ENCODE measurements at regions not wholly inside any gene's neighbourhood (a gene's known extent, or its start where the extent isn't known, plus 50 kb on each side); places are given as distances from the start of the nearest gene placed in this dataset.

GRCh38 chr6:141688916-141689315, 443.8 kb upstream of the GJE1 start:
- Histone ChIP-seq H2AFZ (ENCODE audit: low read length) (no peak overlapping the region), H3K4me1 (ENCODE audit: insufficient read depth, low read length, severe bottlenecking) (no peaks in the 10 kb centered on the region), H3K9ac (ENCODE audit: low read length) (no peak overlapping the region), H4K20me1 (ENCODE audit: insufficient read depth, low read length) (no peaks in the 10 kb centered on the region), H3K27me3 (ENCODE audit: insufficient read depth, low read length) (no peaks in the 10 kb centered on the region), H3K4me3 (ENCODE audit: low read depth, low read length, poor library complexity, severe bottlenecking) (no peak overlapping the region), H3K36me3 (ENCODE audit: insufficient read depth, low read length) (no peaks in the 10 kb centered on the region), H3K9me2 (ENCODE audit: low read depth, low read length) (no peaks in the 10 kb centered on the region), H3K27ac (ENCODE audit: low read depth, low read length, poor library complexity, severe bottlenecking) (no peak overlapping the region), H3K79me2 (ENCODE audit: insufficient read depth, low read length) (no peaks in the 10 kb centered on the region), H3K4me2 (ENCODE audit: low read length) (no peak overlapping the region), H3F3A (ENCODE audit: insufficient read depth, low read length) (no peaks in the 10 kb centered on the region), H3K9me3 (ENCODE audit: low read length) (no peaks in the 10 kb centered on the region)
- TF ChIP-seq EZH2 (IDR thresholded peaks at IDR 0.05; ENCODE audit: borderline replicate concordance, low read length), result no peak
- TF ChIP-seq, protein P1, sequence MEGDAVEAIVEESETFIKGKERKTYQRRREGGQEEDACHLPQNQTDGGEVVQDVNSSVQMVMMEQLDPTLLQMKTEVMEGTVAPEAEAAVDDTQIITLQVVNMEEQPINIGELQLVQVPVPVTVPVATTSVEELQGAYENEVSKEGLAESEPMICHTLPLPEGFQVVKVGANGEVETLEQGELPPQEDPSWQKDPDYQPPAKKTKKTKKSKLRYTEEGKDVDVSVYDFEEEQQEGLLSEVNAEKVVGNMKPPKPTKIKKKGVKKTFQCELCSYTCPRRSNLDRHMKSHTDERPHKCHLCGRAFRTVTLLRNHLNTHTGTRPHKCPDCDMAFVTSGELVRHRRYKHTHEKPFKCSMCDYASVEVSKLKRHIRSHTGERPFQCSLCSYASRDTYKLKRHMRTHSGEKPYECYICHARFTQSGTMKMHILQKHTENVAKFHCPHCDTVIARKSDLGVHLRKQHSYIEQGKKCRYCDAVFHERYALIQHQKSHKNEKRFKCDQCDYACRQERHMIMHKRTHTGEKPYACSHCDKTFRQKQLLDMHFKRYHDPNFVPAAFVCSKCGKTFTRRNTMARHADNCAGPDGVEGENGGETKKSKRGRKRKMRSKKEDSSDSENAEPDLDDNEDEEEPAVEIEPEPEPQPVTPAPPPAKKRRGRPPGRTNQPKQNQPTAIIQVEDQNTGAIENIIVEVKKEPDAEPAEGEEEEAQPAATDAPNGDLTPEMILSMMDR (IDR thresholded peaks at IDR 0.05; ENCODE audit: low read length), result no peak

DNA sequence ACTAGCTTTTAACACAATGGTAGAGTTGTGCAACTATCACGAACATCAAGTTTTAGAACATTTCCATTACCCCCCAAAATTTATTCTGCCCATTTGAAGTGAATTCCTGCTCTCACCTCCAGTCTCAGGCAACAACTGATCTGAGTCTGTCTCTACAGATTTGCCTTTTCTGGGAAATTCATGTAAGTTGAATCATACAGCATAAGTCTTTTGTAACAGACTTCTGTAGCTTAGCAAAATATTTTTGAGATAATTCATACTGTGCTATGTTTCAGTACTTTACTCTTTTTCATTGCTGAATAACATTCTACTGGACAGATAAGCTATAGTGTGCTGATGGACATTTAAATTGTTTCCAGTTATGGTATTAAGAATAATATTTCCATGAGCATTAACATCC, 447.3 kb upstream of the GJE1 start:
- Histone ChIP-seq H3K4me3 (ENCODE audit: low read depth, low read length, poor library complexity, severe bottlenecking) (no peak overlapping the region), H3K27me3 (ENCODE audit: insufficient read depth, low read length) (no peaks in the 10 kb centered on the region), H4K20me1 (ENCODE audit: insufficient read depth, low read length) (no peaks in the 10 kb centered on the region), H3K9me3 (ENCODE audit: low read length) (no peaks in the 10 kb centered on the region), H3K9ac (ENCODE audit: low read length) (no peak overlapping the region), H3K27ac (ENCODE audit: low read depth, low read length, poor library complexity, severe bottlenecking) (no peak overlapping the region), H3K4me2 (ENCODE audit: low read length) (no peak overlapping the region), H3K79me2 (ENCODE audit: insufficient read depth, low read length) (no peaks in the 10 kb centered on the region), H3K9me2 (ENCODE audit: low read depth, low read length) (no peaks in the 10 kb centered on the region), H3K36me3 (ENCODE audit: insufficient read depth, low read length) (no peaks in the 10 kb centered on the region), H2AFZ (ENCODE audit: low read length) (no peak overlapping the region), H3F3A (ENCODE audit: insufficient read depth, low read length) (no peaks in the 10 kb centered on the region), H3K4me1 (ENCODE audit: insufficient read depth, low read length, severe bottlenecking) (no peaks in the 10 kb centered on the region)
- TF ChIP-seq, protein P1 (IDR thresholded peaks at IDR 0.05; ENCODE audit: low read length), result no peak
- TF ChIP-seq EZH2 (IDR thresholded peaks at IDR 0.05; ENCODE audit: borderline replicate concordance, low read length), result no peak

GRCh38 chr6:141682391-141682790, 450.3 kb upstream of the GJE1 start:
- H3F3A ChIP-seq (ENCODE audit: insufficient read depth, low read length), result no peaks in the 10 kb centered on the region
- no peak overlapping the region for H2AFZ ChIP-seq (ENCODE audit: low read length)
- H3K4me2 ChIP-seq (ENCODE audit: low read length), result no peak overlapping the region
- no peaks in the 10 kb centered on the region for H3K36me3 ChIP-seq (ENCODE audit: insufficient read depth, low read length)
- no peaks in the 10 kb centered on the region for H3K4me1 ChIP-seq (ENCODE audit: insufficient read depth, low read length, severe bottlenecking)
- no peak for TF ChIP-seq EZH2 (IDR thresholded peaks at IDR 0.05; ENCODE audit: borderline replicate concordance, low read length)
- TF ChIP-seq, protein P1 (IDR thresholded peaks at IDR 0.05; ENCODE audit: low read length), result no peak
- H3K9ac ChIP-seq (ENCODE audit: low read length), result no peak overlapping the region
- no peaks in the 10 kb centered on the region for H3K79me2 ChIP-seq (ENCODE audit: insufficient read depth, low read length)
- H4K20me1 ChIP-seq (ENCODE audit: insufficient read depth, low read length), result no peaks in the 10 kb centered on the region
- H3K9me3 ChIP-seq (ENCODE audit: low read length), result no peaks in the 10 kb centered on the region
- H3K27me3 ChIP-seq (ENCODE audit: insufficient read depth, low read length), result no peaks in the 10 kb centered on the region
- no peak overlapping the region for H3K27ac ChIP-seq (ENCODE audit: low read depth, low read length, poor library complexity, severe bottlenecking)
- no peaks in the 10 kb centered on the region for H3K9me2 ChIP-seq (ENCODE audit: low read depth, low read length)
- H3K4me3 ChIP-seq (ENCODE audit: low read depth, low read length, poor library complexity, severe bottlenecking), result no peak overlapping the region
